Esophagus squamous epithelium (tissue), 4 donors: ENCODE measurements at regions not wholly inside any gene's neighbourhood (a gene's known extent, or its start where the extent isn't known, plus 50 kb on each side); places are given as distances from the start of the nearest gene placed in this dataset.

Experiments used
- POLR2A ChIP-seq, 4 donors: fragments of 450-650 bp; IDR thresholded peaks; one replicate each; pipeline ENCODE4 v1.6.1; 2017; ENCODE audit warnings: antibody characterized with exemption in 4 of 4, mild to moderate bottlenecking in 4 of 4, moderate library complexity in 3 of 4
- TF ChIP-seq, protein P1 (sequence below), 6 experiments: fragments of 450-650 bp in 4 of 6; fragments of 200-600 bp in 2 of 6; sonication (generic) in 2 of 6; IDR thresholded peaks; one replicate each; pipeline ENCODE4 v1.5.1; 2016 to 2019; ENCODE audit warnings: antibody characterized with exemption in 6 of 6, mild to moderate bottlenecking in 4 of 6, moderate library complexity in 4 of 6

- TF ChIP-seq POLR2A (IDR thresholded peaks at IDR 0.05): no peak
- TF ChIP-seq, protein P1, sequence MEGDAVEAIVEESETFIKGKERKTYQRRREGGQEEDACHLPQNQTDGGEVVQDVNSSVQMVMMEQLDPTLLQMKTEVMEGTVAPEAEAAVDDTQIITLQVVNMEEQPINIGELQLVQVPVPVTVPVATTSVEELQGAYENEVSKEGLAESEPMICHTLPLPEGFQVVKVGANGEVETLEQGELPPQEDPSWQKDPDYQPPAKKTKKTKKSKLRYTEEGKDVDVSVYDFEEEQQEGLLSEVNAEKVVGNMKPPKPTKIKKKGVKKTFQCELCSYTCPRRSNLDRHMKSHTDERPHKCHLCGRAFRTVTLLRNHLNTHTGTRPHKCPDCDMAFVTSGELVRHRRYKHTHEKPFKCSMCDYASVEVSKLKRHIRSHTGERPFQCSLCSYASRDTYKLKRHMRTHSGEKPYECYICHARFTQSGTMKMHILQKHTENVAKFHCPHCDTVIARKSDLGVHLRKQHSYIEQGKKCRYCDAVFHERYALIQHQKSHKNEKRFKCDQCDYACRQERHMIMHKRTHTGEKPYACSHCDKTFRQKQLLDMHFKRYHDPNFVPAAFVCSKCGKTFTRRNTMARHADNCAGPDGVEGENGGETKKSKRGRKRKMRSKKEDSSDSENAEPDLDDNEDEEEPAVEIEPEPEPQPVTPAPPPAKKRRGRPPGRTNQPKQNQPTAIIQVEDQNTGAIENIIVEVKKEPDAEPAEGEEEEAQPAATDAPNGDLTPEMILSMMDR (IDR thresholded peaks at IDR 0.05): no peak
Observed at GRCh38 chr12:34204830-34205285, 182.6 kb downstream of the ALG10 start.
